Stimulated activated CD8-positive, alpha-beta memory T cell treated with anti-CD3 and anti-CD28 coated beads, Interleukin-15, amount 100 ng/mL, for 4 hours (primary cell): ENCODE measurements at regions not wholly inside any gene's neighbourhood (a gene's known extent, or its start where the extent isn't known, plus 50 kb on each side); places are given as distances from the start of the nearest gene placed in this dataset.
"Not testable (repeated sequence)": the region's sequence is repeated elsewhere in the genome, so short reads cannot be mapped to it uniquely, and the experiment has no call there.

ENCODE experiments used
- DNase-seq, 2 donors: peaks; one replicate each; pipeline ENCODE4 v3.0.0-alpha.2; 2020; ENCODE audit warnings: low read depth in 2 of 2

GRCh38 chr10:63077800-63078199 lies 55.3 kb upstream of the NRBF2 start:
- no peak for DNase-seq

DNA sequence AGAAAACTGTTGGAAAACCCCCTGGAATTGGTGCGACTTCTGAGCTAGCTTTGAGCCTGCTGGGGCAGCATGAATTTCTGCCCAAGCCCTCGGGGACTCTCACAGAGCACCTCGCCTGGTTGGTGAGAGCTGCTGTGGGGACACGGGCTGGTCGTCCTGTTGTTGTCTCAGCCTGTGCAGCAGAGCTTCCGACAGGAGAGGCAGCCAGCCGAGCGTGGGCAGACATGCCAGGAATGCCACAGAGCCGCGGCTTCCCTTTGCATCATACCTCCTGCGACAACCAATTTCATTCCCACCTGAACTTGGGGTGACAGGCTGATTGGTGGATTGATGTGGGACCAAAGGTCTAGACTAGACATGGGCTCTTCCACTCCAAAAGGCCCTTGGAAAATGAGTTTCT lies 60.2 kb upstream of the NRBF2 start:
- DNase-seq, result no peak

DNA sequence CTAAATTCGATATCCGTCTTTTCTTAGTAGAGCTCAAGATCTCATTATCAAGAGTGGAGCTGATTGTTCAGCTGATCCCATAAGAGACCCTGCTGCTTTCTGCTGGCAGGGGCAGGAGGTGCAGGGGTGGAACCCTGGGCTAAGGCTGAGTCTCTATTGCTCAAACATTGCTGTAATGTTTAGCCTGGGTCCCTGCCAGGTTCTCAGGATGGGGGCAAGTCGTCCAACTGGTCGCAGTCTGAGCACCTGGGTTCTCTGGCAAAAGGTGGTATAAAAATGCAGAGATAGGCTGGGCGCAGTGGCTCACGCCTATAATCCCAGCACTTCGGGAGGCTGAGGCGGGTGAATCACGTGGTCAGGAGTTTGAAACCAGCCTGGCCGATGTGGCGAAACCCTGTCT lies 62.0 kb upstream of the NRBF2 start:
- DNase-seq, result no peak

GRCh38 chr10:63069318-63069717 lies 63.8 kb upstream of the NRBF2 start:
- DNase-seq, result no peak

DNA sequence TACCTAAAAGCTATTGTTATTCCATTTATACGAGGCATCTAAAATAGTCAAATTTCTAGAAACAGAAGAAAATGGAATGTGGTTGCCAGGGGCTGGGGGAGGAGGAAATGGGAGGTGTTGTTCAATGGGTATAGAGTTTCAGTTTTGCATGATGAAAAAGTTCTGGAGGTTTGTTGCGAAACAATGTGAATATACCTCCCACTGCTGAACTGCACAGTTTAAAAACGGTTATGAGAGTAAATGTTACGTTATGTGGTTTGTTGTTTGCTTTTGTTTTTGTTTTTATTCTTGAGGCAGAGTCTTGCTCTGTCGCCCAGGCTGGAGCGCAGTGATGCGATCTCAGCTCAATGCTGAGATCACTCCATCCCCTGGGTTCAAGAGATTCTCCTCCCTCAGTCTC lies 64.9 kb upstream of the NRBF2 start:
- no peak for DNase-seq

DNA sequence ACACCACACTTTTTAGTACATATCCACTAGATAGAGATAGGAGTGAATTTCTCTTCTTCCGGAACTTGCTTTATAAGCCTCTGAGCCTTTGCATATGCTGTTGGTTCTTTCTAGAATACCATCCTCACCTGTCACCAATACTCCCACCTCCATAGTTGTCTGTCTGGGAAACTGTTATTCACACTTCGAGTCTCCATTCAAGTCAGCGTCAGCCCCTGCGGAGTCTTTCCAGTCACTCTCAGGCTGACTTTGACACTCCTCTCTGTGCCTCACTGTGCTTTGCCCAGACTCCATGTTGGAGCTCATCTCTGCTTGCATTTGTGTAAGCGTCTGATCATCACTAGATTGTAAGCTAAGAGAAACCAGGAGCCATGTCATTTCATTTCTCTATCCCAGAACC lies 66.5 kb upstream of the NRBF2 start:
- no peak for DNase-seq

DNA sequence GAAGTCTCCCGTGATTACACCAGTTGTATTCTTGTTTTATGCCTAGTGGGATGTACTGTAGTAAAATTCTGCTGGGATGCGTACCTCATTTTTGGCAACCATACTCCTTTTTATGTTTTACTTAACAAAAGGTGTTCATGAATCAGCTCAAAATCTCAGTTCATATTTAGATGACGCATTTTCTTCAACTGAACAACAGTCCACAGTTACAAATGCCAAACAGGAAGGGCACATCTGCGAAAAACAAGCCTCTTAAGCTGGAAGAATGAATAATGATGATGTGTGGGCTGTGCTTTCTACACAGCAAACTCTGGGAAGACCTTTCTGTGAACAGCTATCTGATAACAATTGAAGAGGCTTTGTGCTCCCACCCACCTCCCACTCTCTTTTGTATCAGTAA lies 68.4 kb upstream of the NRBF2 start:
- DNase-seq, result no peak

GRCh38 chr10:63058236-63058635 lies 74.9 kb upstream of the NRBF2 start:
- DNase-seq, result no peak

- no peak for DNase-seq
Observed at GRCh38 chr10:63057509-63057908, 75.6 kb upstream of the NRBF2 start.

DNA sequence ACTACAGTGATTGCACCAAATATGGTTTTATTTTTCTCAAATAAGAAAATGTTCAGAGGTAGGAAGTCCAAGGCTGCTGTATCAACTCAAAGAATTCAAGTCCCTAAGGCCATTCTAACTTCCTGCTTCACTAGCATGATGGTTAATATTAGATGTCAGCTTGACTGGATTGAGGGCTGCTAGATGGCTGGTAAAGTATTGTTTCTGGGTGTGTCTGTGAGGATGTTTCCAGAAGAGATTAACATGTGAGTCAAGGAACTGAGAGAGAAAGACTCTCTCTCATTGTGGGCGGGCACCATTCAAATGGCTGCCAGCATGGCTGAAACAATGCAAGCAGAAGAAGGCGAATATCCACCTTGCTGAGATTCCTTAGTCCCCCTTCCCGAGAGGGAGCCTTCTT lies 77.4 kb upstream of the NRBF2 start:
- no peak for DNase-seq

- DNase-seq, result no peak
Observed at GRCh38 chr10:63054889-63055611, 78.1 kb upstream of the NRBF2 start.

- no peak for DNase-seq
Observed at GRCh38 chr10:63052083-63052482, 81.0 kb upstream of the NRBF2 start.

- no peak for DNase-seq
Observed at GRCh38 chr10:63042256-63042655, 90.9 kb upstream of the NRBF2 start.

DNA sequence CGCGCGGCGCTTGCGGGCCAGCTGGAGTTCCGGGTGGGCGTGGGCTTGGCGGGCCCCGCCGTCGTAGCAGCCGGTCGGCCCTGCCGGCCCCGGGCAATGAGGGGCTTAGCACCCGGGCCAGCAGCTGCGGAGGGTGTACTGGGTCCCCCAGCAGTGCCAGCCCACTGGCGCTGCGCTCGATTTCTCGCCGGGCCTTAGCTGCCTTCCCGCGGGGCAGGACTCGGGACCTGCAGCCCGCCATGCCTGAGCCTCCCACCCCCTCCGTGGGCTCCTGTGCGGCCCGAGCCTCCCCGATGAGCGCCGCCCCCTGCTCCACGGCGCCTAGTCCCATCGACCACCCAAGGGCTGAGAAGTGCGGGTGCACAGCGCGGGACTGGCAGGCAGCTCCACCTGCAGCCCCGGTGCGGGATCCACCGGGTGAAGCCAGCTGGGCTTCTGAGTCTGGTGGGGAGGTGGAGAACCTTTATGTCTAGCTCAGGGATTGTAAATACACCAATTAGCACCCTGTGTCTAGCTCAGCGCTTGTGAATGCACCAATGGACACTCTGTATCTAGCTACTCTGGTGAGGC lies 99.4 kb upstream of the NRBF2 start:
- not testable (repeated sequence) for DNase-seq

DNA sequence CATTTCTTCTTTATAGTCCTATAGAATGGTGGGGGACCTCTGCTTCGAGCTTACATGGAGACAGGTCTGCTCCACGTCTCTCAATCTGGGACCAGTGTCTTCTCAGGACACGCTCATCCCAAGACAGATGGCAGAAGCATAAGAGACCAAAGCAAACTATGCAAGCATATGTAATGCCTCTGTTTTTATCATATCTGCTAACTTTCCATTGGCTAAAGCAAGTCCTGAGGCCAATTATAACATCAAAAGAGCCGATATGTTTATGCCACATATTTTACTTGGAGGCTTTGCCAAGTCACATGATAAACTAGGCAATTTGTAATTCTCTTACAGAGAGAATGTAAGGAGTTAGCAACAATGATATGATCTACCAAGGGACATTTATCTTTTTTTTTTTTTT lies 102.6 kb upstream of the NRBF2 start:
- DNase-seq, result no peak

GRCh38 chr10:63027531-63027930 lies 105.6 kb upstream of the NRBF2 start:
- DNase-seq, result no peak

DNA sequence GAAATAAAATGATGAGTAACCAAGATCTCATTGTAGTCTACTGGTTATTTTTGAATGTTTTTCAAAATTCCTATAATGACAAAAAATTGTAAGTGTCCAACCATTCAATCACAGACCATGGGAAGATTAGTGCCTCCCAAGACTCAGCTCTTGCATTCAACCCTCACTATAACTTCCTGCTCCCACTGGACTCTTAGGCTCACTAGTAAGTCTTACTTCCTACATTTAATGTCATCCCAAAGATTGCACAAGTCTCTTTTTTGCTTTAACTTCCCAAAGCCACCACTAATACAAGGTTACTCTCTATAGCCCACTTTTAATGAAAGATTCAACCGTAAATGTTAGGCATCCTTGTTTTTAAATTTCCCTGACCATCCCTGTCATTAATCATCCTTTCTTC lies 111.9 kb upstream of the NRBF2 start:
- no peak for DNase-seq

- no peak for DNase-seq
Observed at GRCh38 chr10:63013755-63014154, 119.4 kb upstream of the NRBF2 start.

- DNase-seq, result no peak
Observed at GRCh38 chr10:63012623-63013022, 120.5 kb upstream of the NRBF2 start.

- DNase-seq, result no peak
Observed at GRCh38 chr10:63010203-63010602, 122.9 kb upstream of the NRBF2 start.

DNA sequence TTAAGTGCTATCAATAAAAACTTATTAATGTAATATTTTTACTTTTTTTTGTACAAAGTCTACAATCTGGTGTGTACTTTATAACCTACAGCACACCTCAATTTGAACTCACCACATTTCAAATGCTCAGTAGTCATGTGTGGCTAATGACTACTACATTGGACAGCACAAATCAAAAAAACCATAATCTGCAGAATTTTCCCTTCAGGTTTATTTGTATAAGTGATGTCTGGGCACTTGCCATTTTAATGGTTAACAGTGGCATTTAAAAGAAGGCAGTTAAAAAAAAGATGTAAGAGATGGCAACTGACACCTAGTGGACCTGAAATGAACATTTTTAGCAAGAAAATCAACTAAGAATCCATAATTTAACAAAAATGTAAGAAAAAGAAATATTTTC lies 124.6 kb upstream of the NRBF2 start:
- no peak for DNase-seq

- no peak for DNase-seq
Observed at GRCh38 chr10:63007112-63007511, 126.0 kb upstream of the NRBF2 start.

- no peak for DNase-seq
Observed at GRCh38 chr10:63005246-63005645, 127.9 kb upstream of the NRBF2 start.
